Body of pancreas (tissue), 4 donors: ENCODE measurements at regions not wholly inside any gene's neighbourhood (a gene's known extent, or its start where the extent isn't known, plus 50 kb on each side); places are given as distances from the start of the nearest gene placed in this dataset.

Experiments used
- ATAC-seq: fragments of 150-250 bp; one replicate; pipeline ENCODE4 v1.9.1; 2016
- DNase-seq, 4 donors: peaks; one replicate each; pipeline ENCODE4 v3.0.0-alpha.2; 2019
- H3K27ac ChIP-seq, 4 donors: fragments of 200-600 bp; sonication (generic); 1 replicate in 3 of 4; 2 replicates in 1 of 4; pipeline versions ENCODE4 v1.5.1 to v1.6.1; 2016 to 2019; ENCODE audit warnings: mild to moderate bottlenecking in 1 of 4, mixed read lengths in 1 of 4, moderate library complexity in 1 of 4
- H3K27me3 ChIP-seq, 2 donors: fragments of 200-600 bp; sonication (generic); one replicate each; pipeline ENCODE4 v1.6.0; 2016; ENCODE audit warnings: mild to moderate bottlenecking in 1 of 2
- H3K36me3 ChIP-seq, 2 donors: fragments of 200-600 bp; sonication (generic); replicated peaks in 1 of 2; 2 replicates each; pipeline ENCODE4 v1.5.1; 2016; ENCODE audit warnings: low read depth in 2 of 2; ENCODE audit not compliant: insufficient read depth in 1 of 2
- H3K4me1 ChIP-seq: fragments of 200-600 bp; sonication (generic); one replicate; pipeline ENCODE4 v1.6.0; 2016
- H3K4me3 ChIP-seq, 2 donors: fragments of 200-600 bp; sonication (generic); 1 replicate in 1 of 2; 2 replicates in 1 of 2; pipeline ENCODE4 v1.5.1; 2016 to 2019
- H3K9me3 ChIP-seq, 3 donors: fragments of 200-600 bp; sonication (generic); 1 replicate in 2 of 3; 2 replicates in 1 of 3; pipeline ENCODE4 v1.5.1; 2016
- POLR2A ChIP-seq, 3 donors: fragments of 450-650 bp; IDR thresholded peaks; one replicate each; pipeline ENCODE4 v1.6.1; 2016; ENCODE audit warnings: antibody characterized with exemption in 3 of 3, mild to moderate bottlenecking in 2 of 3
- WGBS, 2 donors: methylation state at CpG; one replicate each; pipeline ENCODE4 v1.1.5; 2017; 5-methylcytosine and 5-hydroxymethylcytosine counted together
- intact Hi-C: fragments of 100-400 bp; cut with DNase I; formaldehyde crosslinking; loops from one replicate; pipeline ENCODE4 v1.15.1; 2023
- TF ChIP-seq, protein P1 (sequence below), 7 experiments: fragments of 450-650 bp in 4 of 7; fragments of 200-600 bp in 3 of 7; sonication (generic) in 3 of 7; IDR thresholded peaks; one replicate each; pipeline ENCODE4 v1.5.1; 2016 to 2019; ENCODE audit warnings: antibody characterized with exemption in 7 of 7

DNA sequence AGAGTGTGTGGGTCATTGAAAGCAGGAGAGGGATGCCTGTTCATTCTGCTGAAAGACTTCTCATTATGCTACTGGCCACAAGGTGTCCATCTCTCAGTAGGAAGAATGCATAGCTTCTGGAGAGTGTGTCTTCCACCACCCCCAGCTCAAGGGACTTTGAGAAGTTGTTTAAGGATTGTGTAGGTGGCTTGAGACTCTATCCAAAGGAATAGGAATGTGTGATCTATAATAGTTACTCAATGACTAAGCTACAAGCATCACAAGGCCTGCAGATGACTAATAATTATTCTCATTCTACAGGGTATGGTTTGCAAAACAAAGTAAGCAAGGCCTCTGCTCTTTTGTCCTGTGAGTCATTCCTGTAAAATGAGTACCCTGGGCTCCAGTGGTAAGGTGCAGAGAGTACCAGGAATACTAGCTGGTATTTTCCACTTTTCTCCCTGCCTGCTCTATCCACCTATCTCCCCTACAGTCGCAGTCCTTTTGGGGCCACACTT lies 279.8 kb upstream of the BOD1L1 start:
- DNase-seq (peak in 1 of 4 donors; percentile 11), ATAC-seq (peak; percentile 71)
- peak overlapping the region in 1 of 4 donors; percentile 30 for H3K27ac ChIP-seq

DNA sequence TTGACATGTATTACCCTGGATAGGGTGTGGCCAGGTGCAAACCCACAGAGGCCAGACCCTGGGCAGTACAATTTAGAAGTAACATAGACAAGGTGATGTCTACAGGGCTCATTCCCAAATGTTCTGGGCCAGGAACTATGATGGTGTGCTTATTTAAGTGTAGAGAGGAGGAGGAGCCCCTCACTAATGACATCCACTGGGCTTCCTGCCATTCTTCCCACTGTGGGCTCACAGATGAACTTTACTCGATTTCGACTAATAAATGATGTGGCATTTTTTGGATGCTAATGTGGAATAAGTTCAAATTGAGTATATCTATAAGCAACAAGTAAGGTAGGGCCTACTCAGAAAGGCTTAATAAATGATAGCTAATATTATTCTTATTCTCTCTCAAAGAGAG lies 280.9 kb upstream of the BOD1L1 start:
- Histone ChIP-seq H3K36me3 (no peaks in the 10 kb centered on the region), H3K4me3 (no peak overlapping the region), H3K4me1 (no peaks in the 10 kb centered on the region), H3K27me3 (no peaks in the 10 kb centered on the region), H3K9me3 (no peaks in the 10 kb centered on the region), H3K27ac (no peak overlapping the region)
- WGBS, 2 donors: 81 to 90% methylated on average over 2 of the region's 2 CpGs
- no peak for TF ChIP-seq POLR2A (IDR thresholded peaks at IDR 0.05)
- TF ChIP-seq, protein P1, sequence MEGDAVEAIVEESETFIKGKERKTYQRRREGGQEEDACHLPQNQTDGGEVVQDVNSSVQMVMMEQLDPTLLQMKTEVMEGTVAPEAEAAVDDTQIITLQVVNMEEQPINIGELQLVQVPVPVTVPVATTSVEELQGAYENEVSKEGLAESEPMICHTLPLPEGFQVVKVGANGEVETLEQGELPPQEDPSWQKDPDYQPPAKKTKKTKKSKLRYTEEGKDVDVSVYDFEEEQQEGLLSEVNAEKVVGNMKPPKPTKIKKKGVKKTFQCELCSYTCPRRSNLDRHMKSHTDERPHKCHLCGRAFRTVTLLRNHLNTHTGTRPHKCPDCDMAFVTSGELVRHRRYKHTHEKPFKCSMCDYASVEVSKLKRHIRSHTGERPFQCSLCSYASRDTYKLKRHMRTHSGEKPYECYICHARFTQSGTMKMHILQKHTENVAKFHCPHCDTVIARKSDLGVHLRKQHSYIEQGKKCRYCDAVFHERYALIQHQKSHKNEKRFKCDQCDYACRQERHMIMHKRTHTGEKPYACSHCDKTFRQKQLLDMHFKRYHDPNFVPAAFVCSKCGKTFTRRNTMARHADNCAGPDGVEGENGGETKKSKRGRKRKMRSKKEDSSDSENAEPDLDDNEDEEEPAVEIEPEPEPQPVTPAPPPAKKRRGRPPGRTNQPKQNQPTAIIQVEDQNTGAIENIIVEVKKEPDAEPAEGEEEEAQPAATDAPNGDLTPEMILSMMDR (IDR thresholded peaks at IDR 0.05): no peak
- DNase-seq: no peak
- intact Hi-C loops: no loop called here
- ATAC-seq: no peak

More for the DNA sequence above, 279.8 kb upstream of the BOD1L1 start:
- H3K4me1 ChIP-seq: no peaks in the 10 kb centered on the region
- TF ChIP-seq POLR2A (IDR thresholded peaks at IDR 0.05): no peak
- TF ChIP-seq, protein P1 (IDR thresholded peaks at IDR 0.05): peak in 3 of 7 experiments; percentile 12 to 21 (median 12)
- H3K36me3 ChIP-seq: no peaks in the 10 kb centered on the region
- no peak overlapping the region for H3K4me3 ChIP-seq
- WGBS, 2 donors: 90 to 100% methylated on average over 1 of the region's 1 CpG
- H3K9me3 ChIP-seq: no peaks in the 10 kb centered on the region
- H3K27me3 ChIP-seq: no peaks in the 10 kb centered on the region
- intact Hi-C loops: no loop called here

DNA sequence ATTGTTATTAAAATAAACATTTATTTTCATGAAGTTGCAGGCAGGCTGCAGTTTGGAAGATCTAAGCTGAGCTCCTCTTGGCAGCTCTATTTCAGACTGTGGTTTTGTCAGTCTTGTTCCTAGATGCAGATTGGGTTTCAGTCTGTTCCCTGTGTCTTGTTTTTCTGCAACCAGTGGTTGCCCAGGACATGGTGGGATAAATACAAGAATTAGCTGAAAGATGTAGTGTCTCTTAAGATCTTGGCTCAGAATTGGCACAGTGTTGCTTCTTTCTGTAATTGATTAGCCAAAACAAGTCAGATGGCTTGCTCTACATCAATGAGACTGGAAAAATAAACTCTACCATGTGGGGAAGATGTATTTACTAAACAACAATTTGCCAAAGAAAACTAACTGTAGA lies 283.0 kb upstream of the BOD1L1 start:
- DNase-seq (no peak), ATAC-seq (no peak)
- intact Hi-C loops: no loop called here

DNA sequence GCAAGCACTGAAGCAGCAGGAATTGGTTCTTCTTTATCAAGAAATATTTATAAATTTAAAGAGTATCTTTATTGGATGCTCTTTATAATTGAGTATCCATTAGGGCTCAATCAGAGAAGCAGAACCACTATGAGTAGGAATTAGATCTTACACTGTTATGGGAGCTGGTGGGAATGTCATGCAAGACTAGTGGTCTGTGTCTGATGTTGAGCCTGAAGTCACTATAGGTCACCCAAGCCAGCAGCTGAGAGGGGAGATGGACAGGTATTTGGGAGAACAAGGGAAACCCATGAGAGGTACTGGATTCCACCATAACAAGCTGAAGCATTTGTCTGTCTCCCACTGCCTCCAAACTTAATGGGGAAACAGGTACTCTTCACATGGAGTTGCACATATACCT lies 283.7 kb upstream of the BOD1L1 start:
- H3K36me3 ChIP-seq: no peaks in the 10 kb centered on the region
- H3K27me3 ChIP-seq: no peaks in the 10 kb centered on the region
- no peak for DNase-seq
- intact Hi-C loops: no loop called here
- TF ChIP-seq, protein P1 (IDR thresholded peaks at IDR 0.05): no peak
- TF ChIP-seq POLR2A (IDR thresholded peaks at IDR 0.05): no peak
- no peaks in the 10 kb centered on the region for H3K9me3 ChIP-seq
- ATAC-seq: no peak
- H3K4me3 ChIP-seq: no peak overlapping the region
- H3K27ac ChIP-seq: no peak overlapping the region
- no peaks in the 10 kb centered on the region for H3K4me1 ChIP-seq

More for the DNA sequence above, 283.0 kb upstream of the BOD1L1 start:
- H3K9me3 ChIP-seq: no peaks in the 10 kb centered on the region
- no peak overlapping the region for H3K4me3 ChIP-seq
- H3K27me3 ChIP-seq: no peaks in the 10 kb centered on the region
- no peak overlapping the region for H3K27ac ChIP-seq
- TF ChIP-seq, protein P1 (IDR thresholded peaks at IDR 0.05): no peak
- no peak for TF ChIP-seq POLR2A (IDR thresholded peaks at IDR 0.05)
- H3K36me3 ChIP-seq: no peaks in the 10 kb centered on the region
- H3K4me1 ChIP-seq: no peaks in the 10 kb centered on the region

DNA sequence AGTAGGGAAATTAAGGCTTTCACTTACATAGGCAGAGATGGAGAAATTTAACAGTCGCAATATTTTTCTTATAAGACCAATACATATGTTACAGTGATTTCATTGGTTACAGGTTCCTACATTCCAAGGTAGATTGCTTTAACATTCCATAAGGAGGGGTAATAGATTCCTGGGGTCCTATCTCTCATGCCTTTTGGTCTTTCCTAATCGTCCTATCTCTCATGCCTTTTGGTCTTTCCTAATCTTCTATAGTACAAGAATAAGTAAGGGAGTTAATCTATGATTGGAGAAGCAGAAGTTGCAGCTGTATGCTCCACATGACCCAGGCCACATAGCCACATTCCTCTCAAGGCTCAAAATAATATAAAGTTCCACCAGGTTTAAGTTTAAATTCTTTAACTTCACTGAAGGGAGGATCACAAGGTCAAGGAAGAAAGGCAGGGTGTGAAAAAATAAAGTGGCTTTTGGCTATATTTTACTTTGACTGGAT lies 285.0 kb upstream of the BOD1L1 start:
- intact Hi-C loops: no loop called here
- H3K27ac ChIP-seq: no peak overlapping the region
- DNase-seq (no peak), ATAC-seq (no peak)
- no peak overlapping the region for H3K4me3 ChIP-seq
- no peak for TF ChIP-seq POLR2A (IDR thresholded peaks at IDR 0.05)
- TF ChIP-seq, protein P1 (IDR thresholded peaks at IDR 0.05): no peak
- no peaks in the 10 kb centered on the region for H3K27me3 ChIP-seq
- H3K4me1 ChIP-seq: no peaks in the 10 kb centered on the region
- 60 to 64% methylated on average over 2 of the region's 2 CpGs for WGBS, 2 donors
- no peaks in the 10 kb centered on the region for H3K9me3 ChIP-seq
- H3K36me3 ChIP-seq: no peaks in the 10 kb centered on the region
